HEK293 (cell line): ENCODE measurements at regions not wholly inside any gene's neighbourhood (a gene's known extent, or its start where the extent isn't known, plus 50 kb on each side); places are given as distances from the start of the nearest gene placed in this dataset.

Experiments used
- CTCF ChIP-seq: fragments of 450-650 bp; formaldehyde crosslinking; IDR thresholded peaks from 2 replicates; pipeline ENCODE4 v1.5.1; 2016; ENCODE audit warnings: missing biosample characterization, missing genetic modification characterization
- ZBTB7A ChIP-seq: fragments of 450-650 bp; formaldehyde crosslinking; IDR thresholded peaks from 2 replicates; pipeline ENCODE4 v1.5.1; 2016; ENCODE audit warnings: low read depth, missing biosample characterization, missing genetic modification characterization
- ZNF121 ChIP-seq: fragments of 450-650 bp; formaldehyde crosslinking; IDR thresholded peaks from 2 replicates; pipeline ENCODE4 v1.5.1; 2016; ENCODE audit warnings: missing biosample characterization, missing genetic modification characterization
- ZNF138 ChIP-seq: fragments of 450-650 bp; formaldehyde crosslinking; IDR thresholded peaks from 2 replicates; pipeline ENCODE4 v1.5.1; 2016; ENCODE audit warnings: missing biosample characterization, missing genetic modification characterization, borderline replicate concordance
- ZNF146 ChIP-seq: fragments of 450-650 bp; formaldehyde crosslinking; IDR thresholded peaks from 2 replicates; pipeline ENCODE4 v1.5.1; 2016; ENCODE audit warnings: missing biosample characterization, missing genetic modification characterization
- ZNF214 ChIP-seq: fragments of 450-650 bp; formaldehyde crosslinking; IDR thresholded peaks from 2 replicates; pipeline ENCODE4 v1.5.1; 2017; ENCODE audit warnings: missing biosample characterization, mild to moderate bottlenecking, missing genetic modification characterization, borderline replicate concordance
- ZNF24 ChIP-seq: fragments of 450-650 bp; formaldehyde crosslinking; IDR thresholded peaks from 2 replicates; pipeline ENCODE4 v1.5.1; 2016; ENCODE audit warnings: missing biosample characterization, missing genetic modification characterization
- ZNF404 ChIP-seq: fragments of 450-650 bp; formaldehyde crosslinking; IDR thresholded peaks from 2 replicates; pipeline ENCODE4 v1.5.1; 2017; ENCODE audit warnings: missing biosample characterization, missing genetic modification characterization
- ZNF596 ChIP-seq: fragments of 450-650 bp; IDR thresholded peaks from 2 replicates; pipeline ENCODE4 v1.5.0; 2018; ENCODE audit warnings: missing biosample characterization, mild to moderate bottlenecking, missing genetic modification characterization, moderate library complexity
- ZNF677 ChIP-seq: fragments of 450-650 bp; IDR thresholded peaks from 2 replicates; pipeline ENCODE4 v1.5.0; 2018; ENCODE audit warnings: missing biosample characterization, mild to moderate bottlenecking, missing genetic modification characterization, moderate library complexity

- TF ChIP-seq CTCF (tag by site-specific recombination) = no peak
- no peak for TF ChIP-seq ZNF138
- no peak for TF ChIP-seq ZNF677 (tag by site-specific recombination)
- no peak for TF ChIP-seq ZNF596 (tag by site-specific recombination)
- TF ChIP-seq ZNF121 (tag by site-specific recombination) = no peak
- no peak for TF ChIP-seq ZBTB7A (tag by site-specific recombination)
- TF ChIP-seq ZNF24 (tag by site-specific recombination) = no peak
- no peak for TF ChIP-seq ZNF214 (tag by site-specific recombination)
- no peak for TF ChIP-seq ZNF146 (tag by site-specific recombination)
- no peak for TF ChIP-seq ZNF404 (tag by site-specific recombination)
These were observed 173.7 kb upstream of the NECTIN1 start for GRCh38 chr11:119902656-119903231.
